Vagina (tissue), 2 donors: ENCODE measurements at regions not wholly inside any gene's neighbourhood (a gene's known extent, or its start where the extent isn't known, plus 50 kb on each side); places are given as distances from the start of the nearest gene placed in this dataset.

Experiments
- DNase-seq, 2 donors: peaks; one replicate each; pipeline ENCODE4 v3.0.0-alpha.2; 2017; ENCODE audit errors: extremely low spot score in 2 of 2
- H3K27ac ChIP-seq: fragments of 200-600 bp; sonication (generic); one replicate; pipeline ENCODE4 v1.5.1; 2019
- H3K27me3 ChIP-seq: fragments of 200-600 bp; sonication (generic); one replicate; pipeline ENCODE4 v1.5.1; 2019
- H3K36me3 ChIP-seq, 2 donors: fragments of 200-600 bp; sonication (generic); one replicate each; pipeline ENCODE4 v1.5.1; 2017 to 2019
- H3K4me1 ChIP-seq: fragments of 200-600 bp; sonication (generic); one replicate; pipeline ENCODE4 v1.5.1; 2019
- H3K4me3 ChIP-seq, 2 donors: fragments of 200-600 bp; sonication (generic); 1 replicate in 1 of 2; 2 replicates in 1 of 2; pipeline ENCODE4 v1.5.1; 2016 to 2019
- H3K9me3 ChIP-seq: fragments of 200-600 bp; sonication (generic); one replicate; pipeline ENCODE4 v1.5.1; 2019
- CTCF ChIP-seq, 3 experiments: fragments of 450-650 bp in 2 of 3; fragments of 200-600 bp in 1 of 3; sonication (generic) in 1 of 3; IDR thresholded peaks; one replicate each; pipeline ENCODE4 v1.5.1; 2017 to 2019; ENCODE audit warnings: antibody characterized with exemption in 3 of 3, mild to moderate bottlenecking in 2 of 3, moderate library complexity in 2 of 3
- POLR2A ChIP-seq, 2 donors: fragments of 450-650 bp; IDR thresholded peaks; one replicate each; pipeline ENCODE4 v1.6.1; 2017; ENCODE audit warnings: antibody characterized with exemption in 2 of 2, mild to moderate bottlenecking in 2 of 2, moderate library complexity in 2 of 2
- POLR2AphosphoS5 ChIP-seq, 2 donors: sonication (generic); formaldehyde crosslinking; IDR thresholded peaks; one replicate each; pipeline ENCODE4 v1.9.0; 2017; ENCODE audit warnings: antibody characterized with exemption in 2 of 2, mild to moderate bottlenecking in 2 of 2, low read depth in 1 of 2; ENCODE audit not compliant: insufficient read depth in 1 of 2
- intact Hi-C: fragments of 100-400 bp; cut with DNase I; formaldehyde crosslinking; loops from one replicate; pipeline ENCODE4 v1.15.1; 2023

DNA sequence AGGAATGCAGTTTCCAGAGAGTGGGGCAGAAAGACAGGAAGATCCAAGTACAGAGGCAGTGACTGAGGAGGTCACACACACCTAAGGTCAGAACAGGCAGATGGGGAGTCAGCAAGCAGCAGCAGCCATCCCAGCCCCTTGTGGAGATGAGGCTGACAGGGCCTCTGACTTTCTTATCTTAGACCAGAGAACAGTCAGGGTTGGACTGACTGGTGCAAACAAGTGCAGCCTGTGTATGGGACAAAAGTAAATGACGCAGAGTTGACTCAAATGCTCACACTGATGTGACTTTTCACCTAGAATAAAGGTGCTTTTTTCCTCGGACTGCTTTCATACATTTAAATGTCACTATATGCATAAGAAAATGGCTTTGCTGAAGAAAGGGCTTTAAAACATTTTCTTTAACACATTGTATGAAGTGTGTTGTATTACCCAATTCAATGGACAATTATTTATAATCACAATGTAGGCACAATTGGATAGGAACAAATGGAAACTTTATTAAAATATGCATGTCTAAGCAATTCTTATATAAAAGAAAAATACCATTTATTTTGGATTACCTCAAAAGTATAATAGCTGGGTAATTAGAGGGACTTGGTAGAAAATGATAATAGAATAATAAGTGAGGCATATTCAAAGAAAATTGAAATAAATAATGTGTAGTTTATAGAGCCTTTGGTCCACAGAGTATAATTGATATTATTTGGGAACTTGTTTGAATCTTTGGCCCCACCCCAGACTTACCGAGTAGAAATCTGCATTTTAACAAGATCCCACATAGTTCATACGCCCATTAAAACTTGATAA lies 1321.5 kb upstream of the CELF4 start:
- Histone ChIP-seq H3K4me3 (no peak overlapping the region), H3K27me3 (no peaks in the 10 kb centered on the region), H3K9me3 (no peaks in the 10 kb centered on the region), H3K36me3 (no peaks in the 10 kb centered on the region), H3K27ac (no peak overlapping the region), H3K4me1 (no peaks in the 10 kb centered on the region)
- DNase-seq: no peak
- TF ChIP-seq POLR2AphosphoS5 (IDR thresholded peaks at IDR 0.05; ENCODE audit: insufficient read depth in 1 of 2, low read depth in 1 of 2) (no peak), POLR2A (IDR thresholded peaks at IDR 0.05) (no peak), CTCF (IDR thresholded peaks at IDR 0.05) (no peak)
- intact Hi-C loops: no loop called here

GRCh38 chr18:38886235-38886634 lies 1320.6 kb upstream of the CELF4 start:
- Histone ChIP-seq H3K9me3 (no peaks in the 10 kb centered on the region), H3K27me3 (no peaks in the 10 kb centered on the region), H3K4me1 (no peaks in the 10 kb centered on the region), H3K4me3 (no peak overlapping the region), H3K36me3 (no peaks in the 10 kb centered on the region), H3K27ac (no peak overlapping the region)
- no peak for TF ChIP-seq POLR2A (IDR thresholded peaks at IDR 0.05)
- TF ChIP-seq CTCF (IDR thresholded peaks at IDR 0.05): no peak
- TF ChIP-seq POLR2AphosphoS5 (IDR thresholded peaks at IDR 0.05; ENCODE audit: insufficient read depth in 1 of 2, low read depth in 1 of 2): no peak
- no peak for DNase-seq
- intact Hi-C loops: no loop called here

GRCh38 chr18:38884050-38884449 lies 1318.5 kb upstream of the CELF4 start:
- no peaks in the 10 kb centered on the region for H3K27me3 ChIP-seq
- TF ChIP-seq CTCF (IDR thresholded peaks at IDR 0.05) (no peak), POLR2AphosphoS5 (IDR thresholded peaks at IDR 0.05; ENCODE audit: insufficient read depth in 1 of 2, low read depth in 1 of 2) (no peak), POLR2A (IDR thresholded peaks at IDR 0.05) (no peak)
- no peak overlapping the region for H3K4me3 ChIP-seq
- H3K36me3 ChIP-seq: no peaks in the 10 kb centered on the region
- intact Hi-C loops: no loop called here
- no peaks in the 10 kb centered on the region for H3K9me3 ChIP-seq
- H3K27ac ChIP-seq: no peak overlapping the region
- H3K4me1 ChIP-seq: no peaks in the 10 kb centered on the region
- DNase-seq: no peak

DNA sequence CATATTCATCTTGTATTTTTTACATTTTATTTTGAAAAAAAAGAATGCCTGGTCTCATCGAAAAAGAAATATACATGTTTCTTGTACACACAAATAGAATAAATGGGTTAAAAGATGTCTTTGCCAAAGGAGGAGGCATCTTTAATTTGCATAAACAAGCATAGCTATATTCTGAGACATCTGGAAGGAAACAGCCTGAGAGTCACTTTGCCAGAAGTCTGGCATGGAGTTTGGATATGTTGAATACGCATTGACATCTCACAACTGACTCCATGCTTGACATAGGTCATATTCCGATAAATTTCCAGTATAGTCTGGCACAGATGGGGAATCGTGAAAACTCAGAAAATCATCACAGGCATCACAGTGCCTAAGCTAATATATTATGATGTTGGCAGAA lies 1317.5 kb upstream of the CELF4 start:
- H3K27ac ChIP-seq: no peak overlapping the region
- intact Hi-C loops: no loop called here
- H3K4me3 ChIP-seq: no peak overlapping the region
- H3K36me3 ChIP-seq: no peaks in the 10 kb centered on the region
- no peaks in the 10 kb centered on the region for H3K27me3 ChIP-seq
- no peaks in the 10 kb centered on the region for H3K9me3 ChIP-seq
- no peaks in the 10 kb centered on the region for H3K4me1 ChIP-seq
- TF ChIP-seq POLR2A (IDR thresholded peaks at IDR 0.05) (no peak), POLR2AphosphoS5 (IDR thresholded peaks at IDR 0.05; ENCODE audit: insufficient read depth in 1 of 2, low read depth in 1 of 2) (no peak), CTCF (IDR thresholded peaks at IDR 0.05) (no peak)
- DNase-seq: no peak

- Histone ChIP-seq H3K27me3 (no peaks in the 10 kb centered on the region), H3K4me1 (no peaks in the 10 kb centered on the region), H3K36me3 (no peaks in the 10 kb centered on the region), H3K4me3 (no peak overlapping the region), H3K27ac (no peak overlapping the region), H3K9me3 (no peaks in the 10 kb centered on the region)
- no peak for TF ChIP-seq POLR2AphosphoS5 (IDR thresholded peaks at IDR 0.05; ENCODE audit: insufficient read depth in 1 of 2, low read depth in 1 of 2)
- no peak for TF ChIP-seq POLR2A (IDR thresholded peaks at IDR 0.05)
- no peak for TF ChIP-seq CTCF (IDR thresholded peaks at IDR 0.05)
- DNase-seq: no peak
- intact Hi-C loops: loop anchor here (5.0 kb wide), 1 partner anchor 1623 kb away; no protein-coding TSS in a partner anchor
Measured at GRCh38 chr18:38879871-38880270, 1314.3 kb upstream of the CELF4 start.
